K562 (cell line): ENCODE measurements at regions not wholly inside any gene's neighbourhood (a gene's known extent, or its start where the extent isn't known, plus 50 kb on each side); places are given as distances from the start of the nearest gene placed in this dataset.

Source experiments
- ATAC-seq: fragments of 200-7000 bp; cut with Tn5 transposase; 3 replicates; pipeline ENCODE4 v1.9.1; 2020; ENCODE audit warnings: moderate library complexity
- BruUV-seq: library from RNA; stranded (reverse); fragments of 400-500 nt; replicated peaks from 2 replicates; lab custom pipeline; 2021; lab: Mats Ljungman, UMichigan
- CTCF ChIA-PET: fragments of 300-600 bp; formaldehyde crosslinking; extraction: SDS; loops from one replicate; lab custom pipeline; 2021; ENCODE audit warnings: low intra/inter-chr PET ratio; lab: Yijun Ruan, JAX
- POLR2A ChIA-PET: fragments of 300-600, 350-650 bp; sonication (Branson Sonifier 250); formaldehyde crosslinking; extraction: SDS; loops from one replicate; lab custom pipeline; 2021; ENCODE audit warnings: antibody characterized with exemption, inconsistent platforms; lab: Yijun Ruan, JAX
- DNase-seq, 4 experiments: peaks; one replicate each; pipeline versions ENCODE4 v3.0.0 to v3.0.0-alpha.2; 2011 to 2018; ENCODE audit warnings: low spot score in 3 of 4, mixed read lengths in 3 of 4; ENCODE audit errors: extremely low read depth in 1 of 4
- FAIRE-seq: peaks from 2 replicates; lab custom pipeline; 2011; peaks lifted over from hg19 to GRCh38; lab: Jason Lieb, UNC
- H2AFZ ChIP-seq: 2 replicates; pipeline ENCODE4 v1.6.0; 2011; ENCODE audit warnings: low read depth, low read length, control low read depth, inconsistent platforms
- H3K27ac ChIP-seq: fragments of 200-600 bp; 3 replicates; pipeline ENCODE4 v1.8.0; 2011; ENCODE audit warnings: low read depth, mild to moderate bottlenecking, control low read depth, inconsistent platforms, low read length, moderate library complexity, mixed read lengths; ENCODE audit errors: extremely low read depth
- H3K27me3 ChIP-seq, 2 experiments: fragments of 300-600 bp in 1 of 2; 2 replicates in 1 of 2; 3 replicates in 1 of 2; pipeline versions ENCODE4 v1.6.0 to v1.8.0; 2011; ENCODE audit warnings: inconsistent platforms in 2 of 2, low read length in 2 of 2, mild to moderate bottlenecking in 1 of 2, mixed read lengths in 1 of 2, moderate library complexity in 1 of 2; ENCODE audit not compliant: control insufficient read depth in 2 of 2, insufficient read depth in 2 of 2
- H3K36me3 ChIP-seq: fragments of 300-600 bp; 3 replicates; pipeline ENCODE4 v1.8.0; 2011; ENCODE audit warnings: mild to moderate bottlenecking, low read length, inconsistent platforms; ENCODE audit not compliant: control insufficient read depth, insufficient read depth
- H3K4me1 ChIP-seq, 2 experiments: fragments of 200-600 bp in 1 of 2; replicated peaks in 1 of 2; 2 replicates in 1 of 2; 3 replicates in 1 of 2; pipeline versions ENCODE4 v1.5.1 to v1.8.0; 2011; ENCODE audit warnings: inconsistent platforms in 2 of 2, low read length in 2 of 2, mild to moderate bottlenecking in 1 of 2, mixed read lengths in 1 of 2, moderate library complexity in 1 of 2; ENCODE audit not compliant: control insufficient read depth in 2 of 2, insufficient read depth in 2 of 2
- H3K4me2 ChIP-seq: 2 replicates; pipeline ENCODE4 v1.6.1; 2011; ENCODE audit warnings: low read length, control low read depth, inconsistent platforms, mixed read lengths; ENCODE audit not compliant: insufficient read depth
- H3K4me3 ChIP-seq: fragments of 200-600 bp; sonication (generic), shearing (Covaris generic); 2 replicates; pipeline ENCODE4 v1.5.1; 2016; ENCODE audit warnings: control low read depth, inconsistent platforms
- H3K79me2 ChIP-seq: fragments of 200-600 bp; 3 replicates; pipeline ENCODE4 v1.8.0; 2011; ENCODE audit warnings: low read length, inconsistent platforms; ENCODE audit not compliant: control insufficient read depth, insufficient read depth
- H3K9ac ChIP-seq, 2 experiments: 2 replicates each; pipeline versions ENCODE4 v1.6.0 to v1.6.1; 2011; ENCODE audit warnings: low read depth in 2 of 2, low read length in 2 of 2, control low read depth in 1 of 2, inconsistent platforms in 1 of 2, mild to moderate bottlenecking in 1 of 2, mixed read lengths in 1 of 2; ENCODE audit not compliant: insufficient read depth in 1 of 2
- H3K9me1 ChIP-seq: one replicate; pipeline ENCODE4 v1.6.0; 2011; ENCODE audit warnings: inconsistent platforms, mild to moderate bottlenecking, low read length, moderate library complexity; ENCODE audit not compliant: control insufficient read depth, insufficient read depth
- H3K9me3 ChIP-seq: replicated peaks from 2 replicates; pipeline ENCODE4 v1.5.1; 2011; ENCODE audit warnings: low read depth, low read length, inconsistent platforms; ENCODE audit not compliant: control insufficient read depth, insufficient read depth
- H4K20me1 ChIP-seq: replicated peaks from 2 replicates; pipeline ENCODE4 v1.6.1; 2011; ENCODE audit warnings: low read length, inconsistent platforms, mixed read lengths; ENCODE audit not compliant: control insufficient read depth, insufficient read depth
- DMBX1 ChIP-seq: fragments of 250-450 bp; sonication (Bioruptor Pico); IDR thresholded peaks from 2 replicates; pipeline ENCODE4 v1.8.0; 2022; ENCODE audit warnings: inconsistent platforms, mild to moderate bottlenecking, moderate library complexity, borderline replicate concordance
- ETV6 ChIP-seq, 3 experiments: fragments of 150-350 bp in 1 of 3; sonication (generic) in 1 of 3; formaldehyde crosslinking in 1 of 3; IDR thresholded peaks; 2 replicates each; pipeline versions ENCODE4 v1.6.1 to v1.8.0; 2014 to 2022; ENCODE audit warnings: borderline replicate concordance in 2 of 3, low read depth in 2 of 3, antibody characterized with exemption in 1 of 3, low read length in 1 of 3, mild to moderate bottlenecking in 1 of 3, missing genetic modification reagents in 1 of 3
- GATAD2A ChIP-seq: fragments of 450-650 bp; IDR thresholded peaks from 2 replicates; pipeline ENCODE4 v1.6.1; 2017
- MEIS2 ChIP-seq: fragments of 450-650 bp; IDR thresholded peaks from 2 replicates; pipeline ENCODE4 v1.6.1; 2014; ENCODE audit warnings: mild to moderate bottlenecking; ENCODE audit not compliant: partially characterized antibody
- POLR2B ChIP-seq: fragments of 450-650 bp; IDR thresholded peaks from 2 replicates; pipeline ENCODE4 v1.6.1; 2018; ENCODE audit warnings: low read depth; ENCODE audit not compliant: partially characterized antibody
- PTBP1 ChIP-seq: fragments of 200-400 bp; formaldehyde crosslinking; IDR thresholded peaks from 2 replicates; pipeline ENCODE4 v1.6.1; 2017; ENCODE audit warnings: low read depth, low read length
- PTTG1 ChIP-seq: fragments of 450-650 bp; IDR thresholded peaks from 2 replicates; pipeline ENCODE4 v1.6.1; 2016; ENCODE audit warnings: low read depth, mild to moderate bottlenecking, missing genetic modification characterization, missing compliant biosample characterization
- RCOR1 ChIP-seq, 2 experiments: IDR thresholded peaks; 2 replicates each; pipeline ENCODE4 v1.6.1; 2012; ENCODE audit warnings: low read depth in 2 of 2, low read length in 2 of 2, borderline replicate concordance in 1 of 2, improper control_type of control experiment in 1 of 2
- SNAPC5 ChIP-seq: fragments of 250-450 bp; sonication (Bioruptor Pico); IDR thresholded peaks from 2 replicates; pipeline ENCODE4 v1.8.0; 2021; ENCODE audit warnings: moderate library complexity, mild to moderate bottlenecking, inconsistent platforms
- TFAM ChIP-seq: fragments of 250-450 bp; sonication (Bioruptor Pico); conservative IDR thresholded peaks from 2 replicates; pipeline ENCODE4 v1.5.0; 2021; ENCODE audit warnings: mild to moderate bottlenecking, moderate library complexity
- THRAP3 ChIP-seq: fragments of 450-650 bp; IDR thresholded peaks from 2 replicates; pipeline ENCODE4 v1.6.1; 2016; ENCODE audit warnings: mild to moderate bottlenecking, inconsistent platforms, borderline replicate concordance
- ZNF165 ChIP-seq: fragments of 250-450 bp; sonication (Bioruptor Pico); IDR thresholded peaks from 2 replicates; pipeline ENCODE4 v1.4.0; 2020; ENCODE audit warnings: borderline replicate concordance
- ZNF347 ChIP-seq: fragments of 450-650 bp; formaldehyde crosslinking; IDR thresholded peaks from 2 replicates; pipeline ENCODE4 v1.4.0; 2020; ENCODE audit warnings: low read depth, mild to moderate bottlenecking, moderate library complexity
- ZNF408 ChIP-seq: fragments of 250-450 bp; sonication (Bioruptor Pico); IDR thresholded peaks from 2 replicates; pipeline ENCODE4 v1.4.0; 2020; ENCODE audit warnings: low read depth, mild to moderate bottlenecking, moderate library complexity
- WGBS: fragments of 100-300 bp; shearing (Covaris generic); methylation state at CpG from one replicate; pipeline ENCODE4 v1.1.6; 2016; ENCODE audit warnings: low coverage, mixed read lengths; ENCODE audit not compliant: insufficient coverage; ENCODE audit errors: missing lambda C conversion rate; 5-methylcytosine and 5-hydroxymethylcytosine counted together
- in situ Hi-C: fragments of 300-500 bp; cut with MboI; formaldehyde crosslinking; loops from 4 replicates; pipeline ENCODE4 v1.15.0; 2018; ENCODE audit warnings: inconsistent platforms, mixed read lengths
- intact Hi-C: fragments of 100-400 bp; cut with micrococcal nuclease; formaldehyde crosslinking; loops from 2 replicates; pipeline ENCODE4 v1.14.2; 2022
- TF ChIP-seq, protein P1 (sequence below): sonication (generic); formaldehyde crosslinking; IDR thresholded peaks from 2 replicates; pipeline ENCODE4 v1.8.1; 2023; ENCODE audit warnings: mild to moderate bottlenecking, missing genetic modification reagents
- TF ChIP-seq, protein P2 (sequence below): fragments of 450-650 bp; formaldehyde crosslinking; IDR thresholded peaks from 2 replicates; pipeline ENCODE4 v1.4.0; 2022; ENCODE audit warnings: missing genetic modification characterization

GRCh38 chr5:103780794-103781193, 218.2 kb upstream of the NUDT12 start:
- Histone ChIP-seq H4K20me1 (no peaks in the 10 kb centered on the region), H3K27me3 (no peaks in the 10 kb centered on the region), H3K9ac (no peak overlapping the region), H3K9me1 (no peaks in the 10 kb centered on the region), H3K79me2 (no peaks in the 10 kb centered on the region), H3K27ac (no peak overlapping the region), H3K4me2 (no peak overlapping the region), H3K9me3 (no peaks in the 10 kb centered on the region), H3K4me3 (no peak overlapping the region), H3K36me3 (no peaks in the 10 kb centered on the region), H3K4me1 (no peaks in the 10 kb centered on the region), H2AFZ (no peak overlapping the region)
- FAIRE-seq: no peak
- ChIA-PET POLR2A (interaction anchor here (0.6 kb wide), 1 partner anchor 1207 kb away, joined by 4 read pairs; no protein-coding TSS in a partner anchor), CTCF (no interaction called here)
- no TSS peak for BruUV-seq
- intact Hi-C loops (no loop called here), in situ Hi-C loops (no loop called here)
- no peak for DNase-seq
- ATAC-seq: no peak
- 0% methylated on average over 2 of the region's 2 CpGs for WGBS
- TF ChIP-seq, protein P1, sequence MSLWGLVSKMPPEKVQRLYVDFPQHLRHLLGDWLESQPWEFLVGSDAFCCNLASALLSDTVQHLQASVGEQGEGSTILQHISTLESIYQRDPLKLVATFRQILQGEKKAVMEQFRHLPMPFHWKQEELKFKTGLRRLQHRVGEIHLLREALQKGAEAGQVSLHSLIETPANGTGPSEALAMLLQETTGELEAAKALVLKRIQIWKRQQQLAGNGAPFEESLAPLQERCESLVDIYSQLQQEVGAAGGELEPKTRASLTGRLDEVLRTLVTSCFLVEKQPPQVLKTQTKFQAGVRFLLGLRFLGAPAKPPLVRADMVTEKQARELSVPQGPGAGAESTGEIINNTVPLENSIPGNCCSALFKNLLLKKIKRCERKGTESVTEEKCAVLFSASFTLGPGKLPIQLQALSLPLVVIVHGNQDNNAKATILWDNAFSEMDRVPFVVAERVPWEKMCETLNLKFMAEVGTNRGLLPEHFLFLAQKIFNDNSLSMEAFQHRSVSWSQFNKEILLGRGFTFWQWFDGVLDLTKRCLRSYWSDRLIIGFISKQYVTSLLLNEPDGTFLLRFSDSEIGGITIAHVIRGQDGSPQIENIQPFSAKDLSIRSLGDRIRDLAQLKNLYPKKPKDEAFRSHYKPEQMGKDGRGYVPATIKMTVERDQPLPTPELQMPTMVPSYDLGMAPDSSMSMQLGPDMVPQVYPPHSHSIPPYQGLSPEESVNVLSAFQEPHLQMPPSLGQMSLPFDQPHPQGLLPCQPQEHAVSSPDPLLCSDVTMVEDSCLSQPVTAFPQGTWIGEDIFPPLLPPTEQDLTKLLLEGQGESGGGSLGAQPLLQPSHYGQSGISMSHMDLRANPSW (CRISPR knock-in tag): no peak
- TF ChIP-seq POLR2B (no peak), ZNF347 (no peak), GATAD2A (no peak), MEIS2 (no peak), ZNF408 (CRISPR knock-in tag) (no peak), SNAPC5 (CRISPR knock-in tag) (no peak), PTTG1 (no peak), DMBX1 (no peak), ZNF165 (CRISPR knock-in tag) (no peak), ETV6 (IDR thresholded peaks at IDR 0.05; ENCODE audit: borderline replicate concordance in 1 of 2, low read depth in 2 of 2, low read length in 1 of 2) (no peak), ETV6 (CRISPR knock-in tag; IDR thresholded peaks at IDR 0.05; ENCODE audit: borderline replicate concordance) (no peak), PTBP1 (no peak), TFAM (CRISPR knock-in tag) (no peak), RCOR1 (IDR thresholded peaks at IDR 0.05; ENCODE audit: borderline replicate concordance in 1 of 2, low read depth in 2 of 2, low read length in 2 of 2) (no peak), THRAP3 (no peak)
- TF ChIP-seq, protein P2, sequence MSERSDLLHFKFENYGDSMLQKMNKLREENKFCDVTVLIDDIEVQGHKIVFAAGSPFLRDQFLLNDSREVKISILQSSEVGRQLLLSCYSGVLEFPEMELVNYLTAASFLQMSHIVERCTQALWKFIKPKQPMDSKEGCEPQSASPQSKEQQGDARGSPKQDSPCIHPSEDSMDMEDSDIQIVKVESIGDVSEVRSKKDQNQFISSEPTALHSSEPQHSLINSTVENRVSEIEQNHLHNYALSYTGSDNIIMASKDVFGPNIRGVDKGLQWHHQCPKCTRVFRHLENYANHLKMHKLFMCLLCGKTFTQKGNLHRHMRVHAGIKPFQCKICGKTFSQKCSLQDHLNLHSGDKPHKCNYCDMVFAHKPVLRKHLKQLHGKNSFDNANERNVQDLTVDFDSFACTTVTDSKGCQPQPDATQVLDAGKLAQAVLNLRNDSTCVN (CRISPR knock-in tag): no peak
